Heart left ventricle (tissue), 16 donors: ENCODE measurements at regions not wholly inside any gene's neighbourhood (a gene's known extent, or its start where the extent isn't known, plus 50 kb on each side); places are given as distances from the start of the nearest gene placed in this dataset.
A peak's percentile ranks its signal among the peaks of the same experiment; 100 is the strongest.

Experiments
- ATAC-seq, 4 donors: fragments of 200-7000 bp; cut with Tn5 transposase; one replicate each; pipeline ENCODE4 v1.9.1; 2020 to 2022; ENCODE audit warnings: moderate library complexity in 4 of 4, mild to moderate bottlenecking in 3 of 4, moderate number of reproducible peaks in 1 of 4
- DNase-seq, 5 donors: peaks; one replicate each; pipeline ENCODE4 v3.0.0-alpha.2; 2020
- H3K27ac ChIP-seq, 12 donors: fragments of 200-600 bp; sonication (generic) in 4 of 12; one replicate each; pipeline versions ENCODE4 v1.5.0 to v1.8.0; 2016 to 2022; ENCODE audit warnings: mild to moderate bottlenecking in 2 of 12
- H3K27me3 ChIP-seq, 9 donors: fragments of 200-600 bp; sonication (generic) in 2 of 9; one replicate each; pipeline versions ENCODE4 v1.5.1 to v1.8.0; 2016 to 2022; ENCODE audit warnings: mild to moderate bottlenecking in 3 of 9
- H3K36me3 ChIP-seq, 9 donors: fragments of 200-600 bp; sonication (generic) in 2 of 9; one replicate each; pipeline versions ENCODE4 v1.5.0 to v1.8.0; 2018 to 2022; ENCODE audit warnings: mild to moderate bottlenecking in 2 of 9
- H3K4me1 ChIP-seq, 12 donors: fragments of 200-600 bp; sonication (generic) in 4 of 12; one replicate each; pipeline versions ENCODE4 v1.5.0 to v1.8.0; 2016 to 2022; ENCODE audit warnings: mild to moderate bottlenecking in 3 of 12
- H3K4me3 ChIP-seq, 12 donors: fragments of 200-600 bp; sonication (generic) in 4 of 12; one replicate each; pipeline versions ENCODE4 v1.5.0 to v1.8.0; 2017 to 2022; ENCODE audit warnings: mild to moderate bottlenecking in 9 of 12, moderate library complexity in 4 of 12
- H3K9me3 ChIP-seq, 12 donors: fragments of 200-600 bp; sonication (generic) in 4 of 12; one replicate each; pipeline versions ENCODE4 v1.5.0 to v1.8.0; 2016 to 2022; ENCODE audit warnings: mild to moderate bottlenecking in 1 of 12
- CTCF ChIP-seq, 12 donors: fragments of 200-600 bp; sonication (generic) in 4 of 12; IDR thresholded peaks; one replicate each; pipeline versions ENCODE4 v1.5.0 to v1.8.0; 2018 to 2022; ENCODE audit warnings: antibody characterized with exemption in 12 of 12, mild to moderate bottlenecking in 5 of 12
- POLR2A ChIP-seq, 2 donors: fragments of 450-650 bp; IDR thresholded peaks; one replicate each; pipeline ENCODE4 v1.6.1; 2017; ENCODE audit warnings: antibody characterized with exemption in 2 of 2, mild to moderate bottlenecking in 2 of 2, moderate library complexity in 2 of 2
- WGBS, 4 donors: extraction: QIAGEN DNeasy Blood & Tissue Kit in 2 of 4; methylation state at CpG; one replicate each; pipeline versions ENCODE4 v1.1.5 to v1.1.7; 2013 to 2018; 5-methylcytosine and 5-hydroxymethylcytosine counted together
- intact Hi-C, 10 donors: fragments of 100-400 bp; cut with DNase I; formaldehyde crosslinking; loops; one replicate each; pipeline versions ENCODE4 v1.11.1 to v1.14.2; 2022
- donor health status: ischemic (EF 13 %, LVEDD 7.1; RV severe dilation, severe dysfunction).
- donor health status: healthy with polysubstance abuse.
- donor health status: DM: no; HTN: yes; CAD: no.
- donor health status: DM: no; HTN: no; CAD: no.
- donor health status: ischemic (EF 25% LVEDD 6.9; RV normal size, moderate dysfunction).
- donor health status: ischemic (EF 25% LVEDD 5.7; RV mildly dilated, moderate dysfunction).
- donor health status: healthy.
- donor health status: DM: yes; HTN: yes; CAD: no.
- donor health status: ischemic (EF 35%, LVEDD 5.7; RV mildly dilated, moderate dysfunction).
- donor health status: nonischemic (EF 11% LVEDD 7.7; RV severe dilation, severe dysfunction).
- donor health status: DM: yes; HTN: yes; CAD: no.
- donor health status: PGD.
- donor health status: ischemic (EF 29% LVEDD 5.4; RV normal size, mild dysfunction).
- donor health status: nonischemic (EF 23%, LVEDD 6.1; RV moderate dilation, normal function).

GRCh38 chr5:38193015-38193581 lies 65.3 kb upstream of the EGFLAM start:
- no peaks in the 10 kb centered on the region for H3K4me1 ChIP-seq
- intact Hi-C loops = loop anchor here (1.0 to 10.0 kb wide), 8 partner anchors 354 to 781 kb away; no protein-coding TSS in a partner anchor
- TF ChIP-seq CTCF (IDR thresholded peaks at IDR 0.05) (peak; percentile 76 to 92 (median 84)), POLR2A (IDR thresholded peaks at IDR 0.05) (no peak)

GRCh38 chr5:38191693-38192092 lies 66.7 kb upstream of the EGFLAM start:
- H3K4me3 ChIP-seq = no peak overlapping the region
- intact Hi-C loops = loop anchor here in 9 of 10 donors (2.0 to 10.0 kb wide), 6 partner anchors 353 to 779 kb away; no protein-coding TSS in a partner anchor
- DNase-seq = no peak

More at GRCh38 chr5:38193015-38193581, 65.3 kb upstream of the EGFLAM start:
- no peak overlapping the region for H3K4me3 ChIP-seq
- H3K36me3 ChIP-seq = no peaks in the 10 kb centered on the region
- peak; percentile 50 to 71 (median 58) for DNase-seq
- ATAC-seq = peak in 3 of 4 donors; percentile 78 to 81 (median 81)
- peaks cover 0 to 20% (median 3%) of the 10 kb centered on the region in 9 donors for H3K27me3 ChIP-seq
- no peaks in the 10 kb centered on the region for H3K9me3 ChIP-seq
- 18 to 19% (median 19%) methylated on average over 13 of the region's 13 CpGs for WGBS, 4 donors
- H3K27ac ChIP-seq = no peak overlapping the region

DNA sequence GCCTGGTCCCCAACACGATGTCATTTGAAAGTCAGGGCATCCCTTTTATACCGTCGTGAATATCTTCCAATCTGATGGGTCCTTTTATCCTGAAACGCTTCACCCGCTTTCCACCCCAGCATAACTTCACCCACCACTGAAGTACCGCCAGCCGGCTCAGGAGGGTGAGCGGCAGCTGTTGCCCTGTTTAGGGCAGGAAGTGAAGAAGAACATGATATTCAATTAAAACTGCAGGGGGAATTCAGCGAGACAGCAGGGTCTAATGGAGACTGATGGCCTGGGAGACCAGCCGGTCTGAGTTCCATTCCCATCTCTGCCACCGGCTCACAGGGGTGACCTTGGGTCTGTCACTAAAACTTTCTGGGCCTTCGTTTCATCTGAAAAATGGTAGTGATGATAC lies 68.2 kb upstream of the EGFLAM start:
- Histone ChIP-seq H3K27ac (no peak overlapping the region), H3K36me3 (no peaks in the 10 kb centered on the region), H3K4me1 (no peaks in the 10 kb centered on the region), H3K4me3 (no peak overlapping the region), H3K27me3 (peaks cover 0 to 14% (median 3%) of the 10 kb centered on the region in 9 donors), H3K9me3 (no peaks in the 10 kb centered on the region)
- TF ChIP-seq POLR2A (IDR thresholded peaks at IDR 0.05) = no peak
- TF ChIP-seq CTCF (IDR thresholded peaks at IDR 0.05) = no peak
- 84 to 89% (median 85%) methylated on average over 12 of the region's 12 CpGs for WGBS, 4 donors
- ATAC-seq = no peak
- no peak for DNase-seq
- intact Hi-C loops = loop anchor here in 6 of 10 donors (5.0 to 10.0 kb wide), 3 partner anchors 773 to 778 kb away; no protein-coding TSS in a partner anchor

More at GRCh38 chr5:38191693-38192092, 66.7 kb upstream of the EGFLAM start:
- H3K9me3 ChIP-seq = no peaks in the 10 kb centered on the region
- no peak overlapping the region for H3K27ac ChIP-seq
- H3K36me3 ChIP-seq = no peaks in the 10 kb centered on the region
- TF ChIP-seq POLR2A (IDR thresholded peaks at IDR 0.05) = no peak
- TF ChIP-seq CTCF (IDR thresholded peaks at IDR 0.05) = no peak
- peaks cover 0 to 14% (median 3%) of the 10 kb centered on the region in 9 donors for H3K27me3 ChIP-seq
- H3K4me1 ChIP-seq = no peaks in the 10 kb centered on the region
- ATAC-seq = no peak

DNA sequence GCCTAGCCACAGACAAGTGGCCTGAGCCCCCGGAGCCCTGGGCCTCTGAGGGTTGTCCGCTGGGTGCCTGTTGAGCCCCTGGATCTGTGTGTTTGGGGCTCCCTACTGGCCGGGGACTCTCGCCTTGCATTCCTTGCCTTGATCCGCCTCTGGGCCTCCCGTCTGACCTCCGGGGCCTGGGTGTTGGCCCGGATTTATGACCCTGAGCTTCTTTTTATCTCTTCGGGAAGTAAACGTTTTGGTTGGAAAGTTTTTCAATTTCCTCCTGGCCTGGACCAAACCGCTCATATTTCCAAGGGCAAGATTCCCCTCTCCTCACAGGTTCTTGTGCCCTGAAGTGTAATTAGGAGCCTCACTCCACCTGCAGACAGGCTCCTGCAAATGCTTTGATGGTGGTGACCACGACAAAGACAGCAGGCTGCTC lies 69.3 kb upstream of the EGFLAM start:
- ATAC-seq (no peak), DNase-seq (no peak)
- no peak overlapping the region for H3K27ac ChIP-seq
- TF ChIP-seq POLR2A (IDR thresholded peaks at IDR 0.05) (no peak), CTCF (IDR thresholded peaks at IDR 0.05) (no peak)
- H3K4me1 ChIP-seq = no peaks in the 10 kb centered on the region
- peaks cover 0 to 12% (median 3%) of the 10 kb centered on the region in 9 donors for H3K27me3 ChIP-seq
- intact Hi-C loops = loop anchor here in 1 of 10 donors (10.0 kb wide), 1 partner anchor 154 kb away; no protein-coding TSS in a partner anchor
- WGBS, 4 donors = 53 to 74% (median 62%) methylated on average over 11 to 12 of the region's 12 CpGs
- H3K36me3 ChIP-seq = no peaks in the 10 kb centered on the region
- no peaks in the 10 kb centered on the region for H3K9me3 ChIP-seq
- H3K4me3 ChIP-seq = no peak overlapping the region
